Pancreas (tissue), 10 donors: ENCODE measurements at regions not wholly inside any gene's neighbourhood (a gene's known extent, or its start where the extent isn't known, plus 50 kb on each side); places are given as distances from the start of the nearest gene placed in this dataset.
A peak's percentile ranks its signal among the peaks of the same experiment; 100 is the strongest.

ENCODE experiments used
- ATAC-seq, 4 donors: fragments of 200-7000 bp; cut with Tn5 transposase; one replicate each; pipeline versions ENCODE4 v1.8.0 to v1.9.1; 2020; ENCODE audit warnings: mild to moderate bottlenecking in 4 of 4, moderate library complexity in 4 of 4
- DNase-seq, 6 donors: peaks; one replicate each; pipeline ENCODE4 v3.0.0-alpha.2; 2020
- FAIRE-seq: peaks from 2 replicates; lab custom pipeline; 2012; peaks lifted over from hg19 to GRCh38; lab: Jason Lieb, UNC
- H3K27ac ChIP-seq, 4 donors: fragments of 200-600 bp; sonication (generic); 1 replicate in 3 of 4; 2 replicates in 1 of 4; pipeline versions ENCODE4 v1.5.0 to v1.8.0; 2020
- H3K27me3 ChIP-seq, 4 donors: fragments of 200-600 bp; one replicate each; pipeline ENCODE4 v1.8.0; 2021
- H3K36me3 ChIP-seq, 3 donors: fragments of 200-600 bp; sonication (generic) in 1 of 3; one replicate each; pipeline versions ENCODE4 v1.5.0 to v1.8.0; 2020 to 2021
- H3K4me1 ChIP-seq, 3 donors: fragments of 200-600 bp; one replicate each; pipeline ENCODE4 v1.8.0; 2021
- H3K4me3 ChIP-seq, 4 donors: fragments of 200-600 bp; sonication (generic) in 2 of 4; one replicate each; pipeline versions ENCODE4 v1.5.0 to v1.8.0; 2020 to 2021
- H3K9me3 ChIP-seq, 4 donors: fragments of 200-600 bp; one replicate each; pipeline ENCODE4 v1.8.0; 2021
- CTCF ChIP-seq, 4 donors: fragments of 200-600 bp; sonication (generic) in 3 of 4; IDR thresholded peaks; one replicate each; pipeline versions ENCODE4 v1.5.0 to v1.8.0; 2021; ENCODE audit warnings: antibody characterized with exemption in 4 of 4
- WGBS, 2 donors: extraction: QIAGEN DNeasy Blood & Tissue Kit; methylation state at CpG; one replicate each; pipeline ENCODE4 v1.1.7; 2013; 5-methylcytosine and 5-hydroxymethylcytosine counted together
- intact Hi-C, 3 donors: fragments of 100-400 bp; cut with DNase I; formaldehyde crosslinking; loops; one replicate each; pipeline versions ENCODE4 v1.11.1 to v1.14.2; 2022
- donor health status: healthy with polysubstance abuse.
- donor health status: DM: no; HTN: no; CAD: no; lungs with moderate emphysema.
- donor health status: DM: no; HTN: no; CAD: no.
- donor health status: control.
- donor health status: control.
- donor health status: Bipolar disorder and iron deficiency.
- donor health status: DM: yes; HTN: yes; CAD: no.
- donor health status: DM: no; HTN: no; CAD: no.
- donor health status: DM: no; HTN: no; CAD: no.
- donor health status: DM: yes; HTN: yes; CAD: no.

GRCh38 chr2:18439716-18440115 is 120.7 kb downstream of the RDH14 start:
- 71 to 74% methylated on average over 3 of the region's 3 CpGs for WGBS, 2 donors
- no peaks in the 10 kb centered on the region for H3K36me3 ChIP-seq
- no peaks in the 10 kb centered on the region for H3K9me3 ChIP-seq
- FAIRE-seq (no peak), DNase-seq (no peak), ATAC-seq (no peak)
- no peaks in the 10 kb centered on the region for H3K4me1 ChIP-seq
- no peak overlapping the region for H3K27ac ChIP-seq
- H3K4me3 ChIP-seq: no peak overlapping the region
- no peak for TF ChIP-seq CTCF (IDR thresholded peaks at IDR 0.05)
- H3K27me3 ChIP-seq: no peaks in the 10 kb centered on the region
- intact Hi-C loops: no loop called here

DNA sequence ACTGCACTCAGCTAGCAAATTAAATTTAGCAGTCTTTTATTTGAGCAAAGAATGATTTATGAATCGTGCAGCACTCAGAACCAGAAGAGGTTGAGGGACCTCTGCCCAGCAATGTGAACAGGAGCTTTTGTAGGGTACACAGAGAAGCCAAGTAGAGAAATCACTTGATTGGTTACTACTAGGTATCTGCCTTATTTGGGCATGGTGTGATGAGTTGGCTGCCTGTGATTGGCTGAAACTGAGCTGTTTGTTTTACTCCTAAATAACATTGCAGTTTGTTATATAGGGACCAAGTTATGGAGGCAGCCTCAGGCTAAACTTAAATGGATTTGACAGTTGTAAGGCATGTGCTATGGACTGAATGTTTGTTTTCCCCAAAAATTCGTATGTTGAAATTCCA is 122.5 kb downstream of the RDH14 start:
- intact Hi-C loops: no loop called here
- FAIRE-seq: no peak

GRCh38 chr2:18436503-18437005 is 123.9 kb downstream of the RDH14 start:
- H3K4me3 ChIP-seq: no peak overlapping the region
- H3K36me3 ChIP-seq: no peaks in the 10 kb centered on the region
- H3K9me3 ChIP-seq: no peaks in the 10 kb centered on the region
- FAIRE-seq: no peak
- no peaks in the 10 kb centered on the region for H3K4me1 ChIP-seq
- no peak overlapping the region for H3K27ac ChIP-seq
- 46 to 50% methylated on average over 5 of the region's 5 CpGs for WGBS, 2 donors
- intact Hi-C loops: no loop called here
- no peaks in the 10 kb centered on the region for H3K27me3 ChIP-seq
- ATAC-seq: no peak
- DNase-seq: no peak
- no peak for TF ChIP-seq CTCF (IDR thresholded peaks at IDR 0.05)

More for the DNA sequence above, 122.5 kb downstream of the RDH14 start:
- TF ChIP-seq CTCF (IDR thresholded peaks at IDR 0.05): no peak
- no peak overlapping the region for H3K27ac ChIP-seq
- H3K4me1 ChIP-seq: no peaks in the 10 kb centered on the region
- no peaks in the 10 kb centered on the region for H3K27me3 ChIP-seq
- H3K9me3 ChIP-seq: no peaks in the 10 kb centered on the region
- no peak overlapping the region for H3K4me3 ChIP-seq
- no peaks in the 10 kb centered on the region for H3K36me3 ChIP-seq
- DNase-seq: no peak
- WGBS, 2 donors: 50 to 55% methylated on average over 2 of the region's 2 CpGs
- no peak for ATAC-seq

GRCh38 chr2:18435426-18436037 is 124.9 kb downstream of the RDH14 start:
- intact Hi-C loops: no loop called here

More at GRCh38 chr2:18435426-18436037, 124.9 kb downstream of the RDH14 start:
- Histone ChIP-seq H3K27ac (no peak overlapping the region), H3K36me3 (no peaks in the 10 kb centered on the region), H3K4me1 (no peaks in the 10 kb centered on the region), H3K4me3 (no peak overlapping the region), H3K27me3 (no peaks in the 10 kb centered on the region), H3K9me3 (no peaks in the 10 kb centered on the region)
- 38 to 40% methylated on average over 2 of the region's 2 CpGs for WGBS, 2 donors
- peak in 3 of 4 donors; percentile 9 to 33 (median 31) for TF ChIP-seq CTCF (IDR thresholded peaks at IDR 0.05)
- FAIRE-seq (no peak), DNase-seq (no peak), ATAC-seq (peak in 2 of 4 donors; percentile 38 to 49)
